ENCODE measurements at regions not wholly inside any gene's neighbourhood (a gene's known extent, or its start where the extent isn't known, plus 50 kb on each side); places are given as distances from the start of the nearest gene placed in this dataset.

DNA sequence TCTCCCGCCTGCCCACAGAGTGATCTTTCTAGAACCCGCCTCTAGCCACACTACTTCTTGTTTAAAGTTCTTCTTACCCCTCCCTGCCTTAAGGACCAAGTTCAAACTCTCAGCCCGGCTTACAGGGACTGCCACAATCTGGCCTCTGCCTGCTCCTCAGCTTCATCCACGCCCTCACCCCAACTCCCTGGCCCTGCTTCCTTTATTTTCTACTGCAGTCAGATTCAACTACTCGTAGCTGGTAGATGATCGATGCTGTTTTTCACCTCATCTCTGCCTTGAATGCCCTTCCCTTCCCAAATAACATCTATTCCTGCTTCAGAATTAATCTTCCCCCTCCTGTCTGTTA is 508.5 kb downstream of the RPS24 start:
- TF ChIP-seq REST (IDR thresholded peaks at IDR 0.05; ENCODE audit: low read depth, low read length) (no peak), EP300 (IDR thresholded peaks at IDR 0.05; ENCODE audit: borderline replicate concordance in 1 of 2, low read depth in 1 of 2, low read length in 1 of 2) (no peak), RXRA (IDR thresholded peaks at IDR 0.05; ENCODE audit: borderline replicate concordance, low read depth) (no peak), FOXJ3 (CRISPR knock-in tag; IDR thresholded peaks at IDR 0.05) (no peak), TAF1 (IDR thresholded peaks at IDR 0.05; ENCODE audit: borderline replicate concordance, low read depth, low read length) (no peak)
